Stimulated activated CD8-positive, alpha-beta memory T cell treated with anti-CD3 and anti-CD28 coated beads, Interleukin-4, amount 100 ng/mL, for 4 hours (primary cell): ENCODE measurements at regions not wholly inside any gene's neighbourhood (a gene's known extent, or its start where the extent isn't known, plus 50 kb on each side); places are given as distances from the start of the nearest gene placed in this dataset.

Experiments
- DNase-seq, 2 donors: peaks; one replicate each; pipeline ENCODE4 v3.0.0-alpha.2; 2020; ENCODE audit warnings: low read depth in 2 of 2, low spot score in 1 of 2

DNA sequence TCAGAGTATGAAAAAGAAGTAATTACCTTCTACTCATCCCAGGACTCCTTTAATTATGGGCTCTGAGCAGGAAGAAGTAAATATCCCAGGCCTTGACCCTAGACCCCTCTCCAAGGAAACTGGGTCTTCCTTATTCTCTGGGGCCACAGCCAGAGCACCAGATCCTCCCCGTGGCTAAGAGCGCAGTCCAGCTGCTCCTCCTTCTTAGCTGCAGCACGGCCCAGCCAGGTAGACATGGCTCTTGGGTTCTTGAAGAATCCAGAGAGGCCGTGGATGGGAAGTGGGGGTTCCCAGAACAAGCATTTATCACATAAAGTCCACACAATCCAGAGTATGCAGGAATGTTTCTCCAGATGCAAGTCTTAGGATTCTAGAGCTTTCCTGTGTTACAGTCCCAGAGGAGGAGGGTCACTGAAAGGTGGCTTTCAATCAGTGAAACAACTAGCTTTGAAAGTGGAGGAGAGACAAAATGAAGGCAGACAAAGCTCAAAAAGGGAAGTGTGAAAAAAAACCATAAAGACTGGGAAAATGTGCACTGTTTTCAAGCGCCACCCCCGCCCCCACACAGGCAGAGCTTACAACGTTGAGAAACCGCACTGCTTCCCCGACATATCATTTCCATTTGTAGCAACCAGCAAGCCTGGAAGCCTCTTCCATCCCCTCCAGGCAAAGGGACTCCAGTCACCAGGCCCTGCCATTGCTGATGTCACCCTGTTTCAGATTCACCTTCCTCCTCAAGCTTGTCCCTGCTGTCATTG, 396.5 kb upstream of the MKI67 start:
- DNase-seq, result no peak

DNA sequence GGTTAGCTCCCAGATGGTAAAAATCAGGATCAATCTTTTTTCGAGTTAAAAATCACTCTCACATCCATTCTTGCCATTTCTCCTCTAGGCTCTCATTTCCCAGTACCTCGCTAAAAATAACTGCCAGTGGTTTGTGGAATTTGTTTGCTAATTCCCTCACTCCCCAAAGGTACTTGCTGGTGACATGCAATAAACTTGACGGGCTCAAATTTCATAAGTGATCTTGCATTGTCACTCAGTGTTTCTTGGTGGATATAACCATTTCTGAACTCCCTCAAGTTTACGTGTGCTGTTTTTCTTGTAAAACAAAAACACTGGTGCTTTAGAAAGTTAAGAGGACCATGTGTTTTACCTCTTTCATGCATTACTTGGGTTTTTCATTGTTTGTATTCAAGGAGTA, 399.2 kb upstream of the MKI67 start:
- DNase-seq, result no peak

DNA sequence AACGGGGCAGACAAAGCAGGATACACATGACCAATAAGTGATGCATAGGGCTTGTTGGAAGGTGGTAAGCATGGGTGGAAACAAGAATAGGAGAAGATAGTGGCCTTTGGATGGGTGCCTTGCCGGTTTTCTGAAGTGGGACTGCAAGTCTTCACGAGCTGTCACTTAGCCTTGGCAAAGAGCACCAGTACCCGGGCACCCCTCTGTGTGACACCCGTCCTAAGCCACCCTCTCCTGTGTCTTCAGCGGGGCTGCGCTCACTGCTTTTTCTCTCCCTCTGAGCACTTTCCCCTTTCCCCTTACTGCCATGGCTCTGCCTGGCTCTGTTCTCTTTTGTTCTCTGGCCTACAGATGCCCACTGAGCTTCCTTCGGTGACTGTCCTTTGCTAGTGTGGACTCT, 399.7 kb upstream of the MKI67 start:
- no peak for DNase-seq

DNA sequence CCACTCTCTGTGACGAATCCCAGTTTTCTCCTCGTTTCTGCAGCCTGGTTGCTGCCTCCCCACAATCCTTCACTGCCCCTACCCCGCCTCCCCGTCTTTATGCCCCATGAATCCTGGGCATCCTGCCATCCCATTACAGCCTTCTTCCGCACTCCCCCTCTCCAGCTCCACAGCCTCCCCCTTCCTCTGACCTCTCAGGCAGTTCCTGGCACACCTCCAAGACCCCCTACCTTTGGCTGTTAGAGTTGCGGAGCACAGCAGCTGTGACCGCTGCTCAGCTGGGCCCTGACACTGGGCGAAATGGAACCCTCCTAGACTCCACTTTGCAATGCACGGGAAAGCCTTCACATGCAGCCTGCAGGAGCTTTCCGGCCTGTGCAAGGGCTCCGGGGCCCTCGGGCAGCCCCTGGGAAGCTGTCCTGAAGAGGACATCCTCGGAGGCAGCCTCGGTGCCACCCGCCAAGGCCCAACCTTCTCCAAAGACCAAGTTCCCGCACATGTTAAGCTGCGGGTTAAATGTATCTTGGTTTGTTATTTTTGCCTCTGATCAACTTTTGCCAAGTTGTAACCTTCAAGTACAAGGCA, 400.7 kb upstream of the MKI67 start:
- no peak for DNase-seq

DNA sequence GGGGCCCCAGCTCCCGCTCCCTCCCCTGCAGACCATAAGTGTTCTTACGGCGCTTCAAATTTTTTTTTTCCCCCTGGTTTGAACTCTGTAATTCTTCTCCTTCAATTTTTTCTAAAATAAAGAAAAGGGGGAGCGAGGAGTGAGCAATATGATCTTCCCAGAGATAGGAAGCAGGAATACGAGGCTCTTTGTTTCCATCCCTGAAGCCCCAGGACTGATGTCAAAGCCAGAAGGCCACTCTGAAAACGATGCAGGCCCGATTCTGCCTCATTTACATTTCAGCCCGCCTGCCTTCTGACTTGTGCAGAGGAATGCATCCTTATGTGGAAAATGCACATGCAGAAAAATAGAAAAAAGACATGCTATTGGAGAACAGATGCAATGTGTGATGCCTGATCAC, 401.5 kb upstream of the MKI67 start:
- no peak for DNase-seq

DNA sequence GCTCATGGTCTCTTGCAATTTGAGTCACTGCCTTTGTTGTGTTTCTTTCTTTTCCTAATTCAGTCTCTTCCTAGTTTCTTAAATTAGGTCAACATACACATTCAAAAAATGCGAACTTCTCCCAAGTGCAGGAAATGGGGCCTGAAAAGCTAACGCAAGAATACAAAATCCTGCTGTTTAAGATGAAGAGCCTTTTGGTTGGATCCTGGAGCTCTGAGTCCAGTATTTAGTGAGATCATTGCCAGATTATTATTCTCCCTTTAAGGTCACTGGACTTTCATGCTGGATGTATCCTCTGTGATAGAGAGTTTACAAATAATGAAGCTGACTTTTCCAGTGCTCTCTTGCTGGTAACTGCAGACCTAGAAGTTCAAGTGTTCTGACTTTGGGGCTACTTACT, 401.9 kb upstream of the MKI67 start:
- DNase-seq, result no peak

DNA sequence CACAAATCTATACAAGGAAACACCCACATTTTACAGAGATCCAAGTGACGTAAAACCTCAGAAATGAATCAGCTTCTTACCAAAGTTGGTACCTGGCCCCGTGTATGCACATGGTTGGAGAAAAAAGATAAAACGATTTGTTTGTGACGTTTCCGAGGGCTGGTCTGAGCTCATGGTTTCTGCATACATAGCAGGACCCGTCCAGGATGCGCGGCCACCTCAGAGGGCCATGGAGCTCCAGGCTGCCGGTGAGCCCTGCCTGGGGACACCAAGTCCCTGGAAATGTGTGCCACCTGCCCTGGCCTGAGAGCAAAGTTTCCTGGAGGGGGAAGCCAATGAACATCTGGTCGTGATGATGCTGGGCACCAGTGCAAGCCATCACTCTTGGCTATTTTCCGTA, 402.6 kb upstream of the MKI67 start:
- DNase-seq, result no peak

DNA sequence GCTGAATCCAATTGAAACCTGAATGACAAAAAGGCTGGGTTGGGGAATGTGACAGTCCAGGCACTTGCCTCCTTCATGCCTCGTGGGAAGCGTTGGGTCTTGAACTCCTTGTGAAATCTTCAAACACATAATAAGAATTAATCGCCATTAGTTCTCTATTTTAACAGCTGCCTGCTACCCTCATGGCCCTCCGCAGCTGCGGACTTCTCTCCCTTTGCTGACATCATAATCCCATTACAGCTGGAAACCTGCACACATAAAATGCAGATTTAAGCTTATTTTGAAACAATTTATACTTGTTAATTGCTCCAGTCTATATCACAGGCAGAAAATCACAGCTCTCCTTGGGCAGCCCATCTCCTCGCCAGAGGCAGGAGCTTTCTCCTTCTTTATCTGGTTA, 403.0 kb upstream of the MKI67 start:
- DNase-seq, result no peak

DNA sequence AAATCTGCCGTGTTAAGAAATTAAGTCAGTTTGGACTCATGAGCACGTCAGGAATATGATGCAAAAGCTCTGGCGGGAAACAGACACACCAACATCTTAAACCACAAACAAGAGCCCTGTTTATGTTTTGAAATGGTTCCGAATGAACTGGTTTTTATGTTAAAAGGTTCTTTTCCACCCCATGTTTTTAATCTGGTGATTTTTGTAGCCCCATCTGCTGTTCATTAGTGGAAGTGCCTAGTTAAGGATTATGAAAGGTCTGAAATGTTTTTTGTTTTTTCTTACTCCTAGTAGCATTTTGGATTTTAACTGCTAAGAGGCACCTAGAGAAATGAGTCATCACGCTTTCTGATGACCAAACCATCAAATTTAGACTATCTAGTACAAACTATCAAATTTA, 404.1 kb upstream of the MKI67 start:
- DNase-seq, result no peak

DNA sequence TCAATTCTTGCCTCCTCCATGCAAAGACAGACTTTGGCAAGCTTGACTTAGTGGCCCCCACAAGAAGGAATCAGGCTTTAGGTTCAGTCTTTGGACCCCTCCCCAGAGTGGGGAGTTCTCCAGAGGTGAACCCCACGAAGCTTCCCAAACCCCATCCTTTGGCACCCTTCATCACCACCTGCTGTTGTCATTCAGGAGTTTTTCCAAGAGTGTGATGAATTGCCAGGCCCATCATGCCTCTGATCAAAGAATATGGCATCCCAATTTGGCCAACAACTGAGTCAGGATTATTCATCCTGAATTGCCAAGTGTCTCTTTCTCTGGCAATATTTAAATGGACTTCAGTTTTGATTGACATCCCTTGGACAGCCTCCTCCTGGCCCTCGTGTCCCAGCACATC, 404.7 kb upstream of the MKI67 start:
- DNase-seq, result no peak

DNA sequence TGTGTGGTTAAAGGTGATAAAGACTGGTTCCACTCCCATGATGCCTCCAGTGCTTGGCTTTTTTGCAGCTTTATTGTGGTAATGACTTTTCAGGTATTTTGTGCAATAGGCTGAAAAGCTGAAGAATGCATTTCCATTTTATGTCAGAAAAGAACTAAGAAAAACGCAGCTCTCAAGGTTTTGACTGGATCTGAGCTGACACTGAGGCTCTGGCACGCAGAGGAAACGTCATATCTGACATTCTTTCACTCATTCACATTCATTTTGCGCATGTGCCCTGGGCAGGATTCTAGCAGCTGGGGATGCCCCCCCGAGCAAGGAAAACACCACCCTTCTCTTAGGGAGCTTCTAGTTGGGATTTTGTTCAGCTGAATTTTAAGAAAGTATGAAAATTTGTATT, 408.5 kb upstream of the MKI67 start:
- no peak for DNase-seq

DNA sequence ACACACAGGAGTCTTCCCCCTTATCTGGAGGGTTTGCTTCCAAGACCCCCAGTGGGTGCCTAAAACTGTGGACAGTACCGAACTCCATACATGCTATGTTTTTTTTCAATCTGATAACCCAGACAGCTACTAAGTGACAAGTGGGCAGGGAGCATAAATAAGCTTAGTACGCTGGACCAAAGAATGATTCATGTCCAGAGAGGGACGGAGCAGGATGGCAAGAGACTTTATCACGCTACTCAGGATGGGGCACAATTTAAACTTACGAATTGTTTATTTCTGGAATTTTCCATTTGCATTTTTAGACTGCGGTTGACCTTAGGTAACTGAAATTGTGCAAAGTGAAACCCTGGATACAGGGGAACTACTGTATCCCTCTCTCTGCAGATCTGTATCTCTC, 410.0 kb upstream of the MKI67 start:
- DNase-seq, result no peak

DNA sequence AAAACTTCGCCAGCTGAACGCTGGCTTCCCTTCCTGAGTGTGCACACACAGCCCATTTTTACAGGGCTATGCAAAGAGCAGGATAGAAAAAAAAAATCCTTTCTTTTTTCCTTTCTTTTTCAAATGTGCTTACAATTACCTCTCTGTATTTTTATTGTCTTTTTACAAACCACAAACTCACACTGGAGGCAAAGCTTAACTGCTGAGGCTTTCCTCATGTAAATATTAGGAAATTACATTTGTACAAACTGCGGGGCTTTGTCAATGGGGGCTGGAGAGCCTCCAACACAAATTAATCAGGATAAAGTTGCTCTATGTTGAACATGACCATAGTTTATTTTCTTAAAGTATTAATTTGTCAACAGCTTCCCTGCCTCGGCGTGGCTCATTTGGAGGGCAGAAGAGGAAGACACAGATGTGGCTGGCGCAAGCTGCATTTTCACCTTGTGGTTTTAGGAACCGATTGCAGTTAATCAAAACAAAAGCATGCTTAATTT, 411.7 kb upstream of the MKI67 start:
- no peak for DNase-seq

DNA sequence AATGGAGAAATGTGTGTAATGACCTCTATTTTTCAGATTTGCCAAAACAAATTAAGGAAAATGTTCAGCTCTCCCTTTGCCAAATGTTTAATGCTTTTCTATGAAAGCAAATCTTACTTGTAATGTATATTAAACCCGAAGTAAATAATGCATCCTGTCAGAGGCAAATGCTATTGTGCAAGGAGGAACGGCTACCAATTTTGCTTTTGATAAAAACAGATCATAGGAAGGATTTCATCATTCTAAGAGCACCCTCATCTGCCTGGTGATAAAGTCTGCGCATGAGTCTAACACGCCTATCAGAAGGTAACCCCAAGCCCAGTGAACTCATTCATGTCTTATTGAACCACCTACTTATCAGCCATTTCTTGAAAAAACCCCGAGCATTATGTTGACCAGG, 412.4 kb upstream of the MKI67 start:
- no peak for DNase-seq

DNA sequence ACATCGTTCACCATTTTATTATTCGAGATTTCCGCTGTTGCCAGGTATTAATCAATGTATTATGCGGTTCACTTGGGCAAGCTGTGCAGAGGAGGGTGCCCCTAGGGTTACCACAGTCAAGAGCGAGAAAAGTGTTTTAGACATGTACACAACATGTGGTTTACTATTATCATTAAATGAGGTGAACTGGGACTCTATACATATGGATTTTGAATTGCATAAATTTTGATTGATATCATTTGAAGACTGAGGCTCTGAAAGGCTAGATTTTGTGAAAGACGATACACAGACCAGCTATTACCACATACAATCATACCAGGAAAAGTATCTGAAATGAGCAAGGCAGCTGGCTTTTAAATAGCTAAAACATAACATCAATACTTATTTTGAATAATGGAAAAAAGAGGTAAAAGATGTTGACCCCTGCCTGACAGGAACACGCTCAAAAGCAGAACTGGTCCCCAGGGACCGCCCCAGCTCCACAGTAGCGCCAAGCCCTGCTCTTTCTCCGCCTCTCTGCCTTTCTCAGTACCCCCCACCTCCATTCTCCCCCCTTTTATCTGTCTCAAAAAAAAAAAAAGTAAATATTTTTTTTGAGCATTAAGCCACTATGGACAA, 413.4 kb upstream of the MKI67 start:
- no peak for DNase-seq

DNA sequence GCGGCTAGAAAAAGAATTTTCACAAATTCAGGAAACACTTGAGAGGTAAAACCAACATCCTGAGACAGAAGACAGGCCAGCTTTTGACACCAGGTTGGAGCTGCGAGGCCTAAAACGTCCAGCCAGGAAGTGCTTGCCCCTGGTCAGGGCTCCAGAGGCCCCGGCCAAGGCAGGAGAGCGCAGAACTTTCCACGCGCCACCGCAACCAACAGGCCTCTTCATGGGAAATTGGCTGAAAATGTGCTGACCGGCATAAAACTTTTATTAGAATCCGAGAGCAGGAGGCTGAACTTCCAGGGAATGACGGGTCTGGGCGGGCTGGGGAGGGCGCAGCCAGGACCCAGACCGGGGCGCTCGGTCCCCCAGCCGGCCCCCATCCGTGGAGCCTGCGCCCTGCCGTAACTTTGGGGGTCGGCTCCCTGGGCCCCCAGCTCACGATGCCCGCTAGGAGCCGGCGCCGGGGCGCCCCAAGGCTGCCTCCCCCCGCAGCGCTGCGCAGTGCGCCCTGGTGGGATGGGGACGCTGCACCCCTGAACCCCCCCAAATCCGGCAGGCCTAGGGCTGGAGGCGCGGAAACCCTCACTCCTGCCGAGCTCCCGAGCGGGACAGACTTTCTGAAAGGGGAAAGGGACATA, 414.0 kb upstream of the MKI67 start:
- DNase-seq, result no peak

DNA sequence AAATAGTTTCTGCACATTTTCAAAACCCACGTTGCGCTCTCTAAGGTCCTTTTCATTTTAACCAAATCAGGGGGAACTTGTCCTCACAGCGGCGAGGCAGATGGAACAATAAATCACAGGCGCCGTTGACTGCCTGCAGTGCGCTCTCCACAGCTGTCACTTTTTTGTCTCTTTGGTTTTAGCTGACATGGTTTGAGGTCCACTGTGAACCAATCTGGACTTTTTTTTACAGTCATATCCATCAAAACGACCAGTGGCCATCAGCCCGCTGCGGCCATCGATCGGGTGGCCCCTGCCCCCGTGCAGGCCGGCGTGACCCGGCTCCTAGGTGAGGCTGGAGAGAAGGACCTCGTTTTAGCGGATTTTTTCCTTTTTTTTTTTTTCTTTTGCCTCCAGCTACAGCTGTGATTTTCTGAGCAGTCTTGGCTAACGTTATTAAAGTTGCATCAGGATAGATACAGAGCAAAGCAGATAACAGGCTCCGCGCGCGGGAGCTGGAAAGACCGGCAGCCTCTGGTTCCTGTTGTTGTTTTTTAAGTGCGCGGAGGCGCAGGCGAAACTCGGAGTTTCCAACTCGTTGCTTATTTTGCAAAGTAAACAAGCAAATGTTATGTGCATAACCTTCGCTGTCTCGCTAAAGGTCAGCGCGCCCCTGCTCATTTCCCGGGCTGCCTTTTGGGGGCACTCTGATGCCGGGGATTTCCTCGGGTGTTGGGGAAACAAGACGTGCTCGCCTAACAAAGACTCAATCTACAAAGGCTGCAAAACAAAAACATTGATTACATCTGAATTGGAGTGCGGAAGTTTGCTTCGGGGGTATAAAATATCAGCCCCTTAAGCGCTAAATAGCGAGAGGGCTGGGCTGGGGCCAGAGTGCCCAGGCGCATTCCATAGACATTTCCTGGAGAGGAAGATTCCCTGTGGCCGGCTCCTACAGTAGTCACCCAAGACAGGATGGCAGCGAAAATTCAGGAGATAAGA, 414.8 kb upstream of the MKI67 start:
- no peak for DNase-seq

DNA sequence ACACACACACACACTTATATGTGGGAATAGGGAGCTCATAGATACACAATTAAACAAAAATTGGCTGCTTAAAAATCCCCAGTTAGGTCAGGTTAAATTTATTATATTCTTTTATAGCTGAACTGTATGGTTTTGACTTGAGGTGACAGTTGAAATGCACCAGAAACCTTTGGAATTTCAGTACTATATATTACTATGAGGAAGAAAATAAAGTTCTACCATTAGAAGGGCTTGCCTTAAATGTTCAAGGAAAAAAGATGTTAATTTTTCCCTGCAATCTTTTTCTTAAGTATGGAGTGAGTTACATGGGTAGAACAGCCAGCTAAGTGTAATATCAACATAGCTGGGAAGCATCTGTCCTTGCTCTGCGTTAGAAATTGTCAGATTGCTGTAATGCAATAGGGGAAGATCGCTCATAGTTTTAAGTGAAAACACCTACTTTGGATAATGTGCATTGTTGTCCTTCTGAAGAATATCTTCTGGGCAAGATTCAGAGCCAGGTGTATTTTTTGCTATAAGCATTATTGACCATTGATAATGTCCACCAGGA, 415.8 kb upstream of the MKI67 start:
- no peak for DNase-seq

DNA sequence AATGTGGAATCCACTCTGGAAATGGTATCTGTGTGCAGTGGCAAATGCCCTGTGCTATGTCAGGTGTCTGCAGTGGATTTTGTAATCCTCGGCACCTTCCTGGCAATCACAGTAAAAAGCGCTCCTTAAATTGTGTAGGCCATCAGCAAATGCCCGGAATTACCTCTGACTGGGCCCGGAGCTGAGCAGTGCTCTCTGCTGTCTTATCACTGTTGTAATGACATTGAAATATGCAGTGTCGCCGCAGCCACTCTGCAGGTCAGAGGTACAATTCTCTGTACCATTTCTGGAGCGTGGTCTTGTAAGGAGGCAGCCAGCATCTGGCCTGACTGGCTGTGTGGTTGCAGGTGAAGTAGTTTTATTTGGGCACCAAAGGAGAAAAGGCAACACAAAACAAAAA, 416.4 kb upstream of the MKI67 start:
- DNase-seq, result no peak

DNA sequence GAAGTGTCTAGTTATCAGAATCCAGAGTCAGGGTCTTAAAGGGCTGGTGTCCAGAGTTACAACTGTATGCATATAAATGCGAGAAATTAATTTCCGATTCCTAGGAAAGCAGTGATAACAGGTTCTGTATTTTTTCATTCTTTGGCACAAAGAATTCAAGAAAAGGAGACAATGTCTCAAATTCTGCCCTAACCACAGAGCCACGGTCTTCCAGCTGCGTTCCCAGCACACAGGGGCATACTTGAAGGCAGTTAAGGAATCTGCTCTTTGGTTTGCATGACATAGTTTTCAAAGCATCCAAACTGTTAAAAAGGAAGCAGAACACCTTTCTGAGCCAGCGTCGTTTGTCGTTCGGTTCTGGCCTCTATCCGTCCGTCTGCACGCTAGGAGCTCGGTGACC, 416.9 kb upstream of the MKI67 start:
- DNase-seq, result no peak

DNA sequence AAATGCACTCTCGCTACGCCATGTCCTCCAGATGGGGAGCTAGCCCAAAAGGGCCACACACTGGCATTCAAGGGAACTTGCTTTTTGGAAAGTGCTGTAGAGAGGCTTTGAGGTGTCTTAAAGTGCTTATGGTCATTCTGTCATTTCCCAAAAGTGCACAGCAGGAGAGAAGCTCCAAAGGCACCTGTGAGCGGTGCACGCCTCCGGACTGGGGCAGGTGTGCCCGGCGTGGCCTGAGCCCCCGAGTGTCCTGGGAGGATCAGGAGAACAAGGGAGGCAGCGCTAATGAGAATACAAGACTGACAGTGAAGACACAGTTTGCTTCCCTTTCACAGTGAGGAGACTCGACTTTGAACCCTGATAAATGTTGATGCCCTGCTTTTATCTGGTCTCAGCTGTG, 419.0 kb upstream of the MKI67 start:
- no peak for DNase-seq
